Ascending aorta (tissue), 2 donors: ENCODE measurements at regions not wholly inside any gene's neighbourhood (a gene's known extent, or its start where the extent isn't known, plus 50 kb on each side); places are given as distances from the start of the nearest gene placed in this dataset.

Source experiments
- DNase-seq, 2 donors: peaks; one replicate each; pipeline ENCODE4 v3.0.0-alpha.2; 2019; ENCODE audit warnings: low spot score in 2 of 2
- H3K27ac ChIP-seq, 2 donors: fragments of 200-600 bp; sonication (generic); one replicate each; pipeline ENCODE4 v1.5.1; 2016 to 2017; ENCODE audit warnings: mild to moderate bottlenecking in 1 of 2
- H3K27me3 ChIP-seq: fragments of 200-600 bp; sonication (generic); one replicate; pipeline ENCODE4 v1.5.1; 2017
- H3K36me3 ChIP-seq, 2 donors: fragments of 200-600 bp; sonication (generic); one replicate each; pipeline ENCODE4 v1.5.1; 2016
- H3K4me1 ChIP-seq, 2 donors: fragments of 200-600 bp; sonication (generic); one replicate each; pipeline ENCODE4 v1.5.1; 2016 to 2017; ENCODE audit warnings: mild to moderate bottlenecking in 1 of 2
- H3K4me3 ChIP-seq, 2 donors: fragments of 200-600 bp; sonication (generic); one replicate each; pipeline ENCODE4 v1.5.1; 2016 to 2017; ENCODE audit warnings: mild to moderate bottlenecking in 1 of 2
- H3K9me3 ChIP-seq, 2 donors: fragments of 200-600 bp; sonication (generic); one replicate each; pipeline ENCODE4 v1.5.1; 2016
- intact Hi-C: fragments of 100-400 bp; cut with DNase I; formaldehyde crosslinking; loops from one replicate; pipeline ENCODE4 v1.15.1; 2023
- TF ChIP-seq, protein P1 (sequence below), 3 experiments: fragments of 200-600 bp in 2 of 3; fragments of 450-650 bp in 1 of 3; sonication (generic) in 2 of 3; IDR thresholded peaks; one replicate each; pipeline ENCODE4 v1.5.1; 2016 to 2019; ENCODE audit warnings: antibody characterized with exemption in 3 of 3, mild to moderate bottlenecking in 1 of 3, moderate library complexity in 1 of 3

DNA sequence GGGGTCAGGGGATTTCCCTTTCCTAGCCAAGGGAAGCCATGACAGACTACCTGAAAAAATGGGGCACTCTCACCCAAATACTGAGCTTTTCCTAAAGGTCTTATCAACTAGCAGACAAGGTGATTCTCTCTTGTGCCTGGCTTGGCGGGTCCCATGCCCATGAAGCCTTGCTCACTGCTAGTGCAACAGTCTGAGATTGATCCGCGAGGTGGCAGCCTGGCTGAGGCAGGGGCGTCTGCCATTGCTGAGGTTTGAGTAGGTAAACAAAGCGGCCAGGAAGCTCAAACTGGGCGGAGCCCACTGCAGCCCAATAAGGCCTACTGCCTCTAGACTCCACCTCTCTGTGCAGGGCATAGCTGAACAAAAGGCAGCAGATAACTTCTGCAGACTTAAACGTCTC is 152.6 kb upstream of the PMFBP1 start:
- Histone ChIP-seq H3K9me3 (no peaks in the 10 kb centered on the region), H3K27ac (no peak overlapping the region), H3K4me1 (no peaks in the 10 kb centered on the region), H3K27me3 (no peaks in the 10 kb centered on the region), H3K4me3 (no peak overlapping the region), H3K36me3 (no peaks in the 10 kb centered on the region)
- DNase-seq = no peak
- intact Hi-C loops = no loop called here
- TF ChIP-seq, protein P1, sequence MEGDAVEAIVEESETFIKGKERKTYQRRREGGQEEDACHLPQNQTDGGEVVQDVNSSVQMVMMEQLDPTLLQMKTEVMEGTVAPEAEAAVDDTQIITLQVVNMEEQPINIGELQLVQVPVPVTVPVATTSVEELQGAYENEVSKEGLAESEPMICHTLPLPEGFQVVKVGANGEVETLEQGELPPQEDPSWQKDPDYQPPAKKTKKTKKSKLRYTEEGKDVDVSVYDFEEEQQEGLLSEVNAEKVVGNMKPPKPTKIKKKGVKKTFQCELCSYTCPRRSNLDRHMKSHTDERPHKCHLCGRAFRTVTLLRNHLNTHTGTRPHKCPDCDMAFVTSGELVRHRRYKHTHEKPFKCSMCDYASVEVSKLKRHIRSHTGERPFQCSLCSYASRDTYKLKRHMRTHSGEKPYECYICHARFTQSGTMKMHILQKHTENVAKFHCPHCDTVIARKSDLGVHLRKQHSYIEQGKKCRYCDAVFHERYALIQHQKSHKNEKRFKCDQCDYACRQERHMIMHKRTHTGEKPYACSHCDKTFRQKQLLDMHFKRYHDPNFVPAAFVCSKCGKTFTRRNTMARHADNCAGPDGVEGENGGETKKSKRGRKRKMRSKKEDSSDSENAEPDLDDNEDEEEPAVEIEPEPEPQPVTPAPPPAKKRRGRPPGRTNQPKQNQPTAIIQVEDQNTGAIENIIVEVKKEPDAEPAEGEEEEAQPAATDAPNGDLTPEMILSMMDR (IDR thresholded peaks at IDR 0.05) = no peak

DNA sequence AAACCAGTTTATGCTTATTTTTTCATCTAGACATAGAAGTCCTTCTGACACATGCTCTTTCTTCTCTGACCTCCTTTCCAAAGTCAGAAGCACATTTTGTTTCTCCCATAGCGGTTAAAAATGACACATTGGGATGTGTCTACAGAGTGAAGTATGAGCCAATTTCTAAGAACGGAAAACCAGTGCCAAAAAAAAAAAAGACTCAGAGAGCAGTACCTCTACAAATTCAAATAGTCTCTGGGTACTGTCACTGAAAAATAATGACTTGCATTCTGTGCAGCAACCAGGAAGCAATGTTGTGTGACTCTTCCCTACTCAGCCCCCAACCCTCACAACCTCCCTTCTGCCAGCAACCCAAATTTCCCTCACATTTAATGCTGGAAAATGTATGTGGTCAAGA is 145.5 kb upstream of the PMFBP1 start:
- H3K4me1 ChIP-seq = no peaks in the 10 kb centered on the region
- H3K27me3 ChIP-seq = no peaks in the 10 kb centered on the region
- TF ChIP-seq, protein P1 (IDR thresholded peaks at IDR 0.05) = no peak
- no peak for DNase-seq
- no peaks in the 10 kb centered on the region for H3K9me3 ChIP-seq
- no peaks in the 10 kb centered on the region for H3K36me3 ChIP-seq
- intact Hi-C loops = loop anchor here (5.0 kb wide), 1 partner anchor 70 kb away; no protein-coding TSS in a partner anchor
- no peak overlapping the region for H3K27ac ChIP-seq
- no peak overlapping the region for H3K4me3 ChIP-seq

DNA sequence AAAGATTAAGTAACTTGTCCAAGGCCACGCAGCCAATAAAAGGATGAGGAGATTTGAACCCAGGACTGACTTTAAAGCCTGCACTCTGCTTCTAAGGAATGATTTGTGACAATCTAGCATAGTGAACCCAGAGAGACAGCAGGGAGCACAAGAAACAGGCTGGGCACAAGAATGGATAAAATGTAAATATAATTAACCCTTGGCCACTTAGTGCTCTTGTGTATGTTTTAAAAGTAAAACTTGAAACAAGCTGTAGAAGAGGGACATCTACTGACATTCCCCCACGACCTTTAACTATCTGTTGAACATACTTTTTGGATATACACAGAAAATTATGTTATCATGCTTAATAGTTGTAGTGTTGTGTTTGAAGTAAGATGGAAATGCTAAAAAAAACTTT is 141.9 kb upstream of the PMFBP1 start:
- DNase-seq = no peak
- Histone ChIP-seq H3K36me3 (no peaks in the 10 kb centered on the region), H3K9me3 (peaks cover 0 to 4% of the 10 kb centered on the region in 2 donors), H3K27ac (no peak overlapping the region), H3K27me3 (no peaks in the 10 kb centered on the region), H3K4me3 (no peak overlapping the region), H3K4me1 (no peaks in the 10 kb centered on the region)
- TF ChIP-seq, protein P1 (IDR thresholded peaks at IDR 0.05) = no peak
- intact Hi-C loops = no loop called here

DNA sequence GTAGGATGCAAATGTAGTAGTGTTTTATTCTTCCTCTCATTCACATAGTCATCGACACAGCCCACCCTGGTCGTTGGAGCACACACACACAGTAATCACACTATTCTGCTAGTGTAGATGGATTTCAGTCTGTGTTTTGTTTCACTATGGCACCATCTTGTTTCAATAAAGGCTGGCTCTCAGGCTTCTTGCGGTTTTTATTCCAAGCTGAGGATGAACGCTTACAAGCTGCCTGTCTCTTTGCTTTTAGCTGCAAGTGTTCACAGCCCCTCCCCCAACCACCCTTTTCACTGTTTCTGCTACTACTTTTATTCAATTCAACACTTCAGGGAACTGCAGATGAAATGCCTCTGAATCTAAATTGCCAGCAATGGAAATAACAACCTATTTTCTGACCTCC is 140.9 kb upstream of the PMFBP1 start:
- no peaks in the 10 kb centered on the region for H3K4me1 ChIP-seq
- no peak overlapping the region for H3K27ac ChIP-seq
- intact Hi-C loops = no loop called here
- peaks cover 0 to 12% of the 10 kb centered on the region in 2 donors for H3K9me3 ChIP-seq
- H3K4me3 ChIP-seq = no peak overlapping the region
- H3K27me3 ChIP-seq = no peaks in the 10 kb centered on the region
- TF ChIP-seq, protein P1 (IDR thresholded peaks at IDR 0.05) = no peak
- no peaks in the 10 kb centered on the region for H3K36me3 ChIP-seq
- DNase-seq = no peak

DNA sequence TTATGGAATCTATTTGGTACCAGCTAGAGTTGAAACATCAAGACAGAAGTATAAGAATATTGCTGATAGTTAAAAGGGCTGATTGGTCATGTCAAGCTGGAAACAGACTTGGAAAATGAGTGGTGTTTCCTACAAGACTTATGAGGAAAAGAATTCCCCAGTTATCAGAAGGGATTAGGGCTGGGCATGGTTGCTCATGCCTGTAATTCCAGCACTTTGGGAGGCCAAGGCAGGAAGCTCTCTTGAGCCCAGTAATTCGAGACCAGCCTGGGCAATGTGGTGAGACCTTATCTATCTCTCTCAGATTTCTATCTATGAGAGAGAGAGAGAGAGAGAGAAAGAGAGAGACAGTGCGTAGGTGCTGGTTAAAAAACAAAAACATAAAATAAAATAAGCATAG is 139.5 kb upstream of the PMFBP1 start:
- DNase-seq = no peak
- TF ChIP-seq, protein P1 (IDR thresholded peaks at IDR 0.05) = no peak
- intact Hi-C loops = no loop called here

DNA sequence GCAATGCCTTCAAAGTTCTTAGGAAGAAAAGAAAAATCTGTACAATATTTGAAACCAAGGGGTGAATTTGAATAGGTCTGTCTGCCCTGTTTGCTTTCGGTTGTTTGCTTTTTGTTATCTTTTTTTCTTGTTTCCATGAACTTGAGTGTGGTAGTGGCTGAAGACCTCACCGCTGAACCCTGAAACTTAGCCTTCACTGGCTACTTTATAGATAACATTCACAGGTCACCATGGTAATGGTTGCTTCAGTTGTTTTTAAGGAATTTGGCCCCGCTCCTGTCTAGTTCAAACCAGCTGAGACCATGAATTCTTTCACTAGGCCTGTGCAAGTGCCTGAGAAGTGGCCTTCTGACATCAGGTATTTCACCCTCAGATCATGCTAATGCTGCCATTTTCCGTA is 137.0 kb upstream of the PMFBP1 start:
- TF ChIP-seq, protein P1 (IDR thresholded peaks at IDR 0.05) = no peak
- Histone ChIP-seq H3K27ac (no peak overlapping the region), H3K27me3 (no peaks in the 10 kb centered on the region), H3K4me3 (no peak overlapping the region), H3K4me1 (no peaks in the 10 kb centered on the region), H3K36me3 (no peaks in the 10 kb centered on the region), H3K9me3 (peaks cover 0 to 12% of the 10 kb centered on the region in 2 donors)
- no peak for DNase-seq
- intact Hi-C loops = no loop called here

More for the DNA sequence above, 139.5 kb upstream of the PMFBP1 start:
- no peaks in the 10 kb centered on the region for H3K36me3 ChIP-seq
- H3K4me1 ChIP-seq = no peaks in the 10 kb centered on the region
- H3K27me3 ChIP-seq = no peaks in the 10 kb centered on the region
- H3K27ac ChIP-seq = no peak overlapping the region
- no peak overlapping the region for H3K4me3 ChIP-seq
- H3K9me3 ChIP-seq = peaks cover 0 to 12% of the 10 kb centered on the region in 2 donors
